DMS79 (cell line): ENCODE measurements at regions not wholly inside any gene's neighbourhood (a gene's known extent, or its start where the extent isn't known, plus 50 kb on each side); places are given as distances from the start of the nearest gene placed in this dataset.

Experiments
- DNase-seq: peaks from one replicate; lab custom pipeline; 2025; lab: John Stamatoyannopoulos, UW

- DNase-seq: no peak
Measured at GRCh38 chr16:51035711-51036110, 115.4 kb downstream of the SALL1 start.

- no peak for DNase-seq
Measured at GRCh38 chr16:51035110-51035498, 116.0 kb downstream of the SALL1 start.

GRCh38 chr16:51034481-51035109 is 116.5 kb downstream of the SALL1 start:
- no peak for DNase-seq

- no peak for DNase-seq
Measured at GRCh38 chr16:51031598-51031997, 119.5 kb downstream of the SALL1 start.

GRCh38 chr16:51030516-51030915 is 120.6 kb downstream of the SALL1 start:
- no peak for DNase-seq

GRCh38 chr16:51025588-51026290 is 125.3 kb downstream of the SALL1 start:
- no peak for DNase-seq

GRCh38 chr16:51024703-51025102 is 126.4 kb downstream of the SALL1 start:
- no peak for DNase-seq

GRCh38 chr16:51022955-51023354 is 128.1 kb downstream of the SALL1 start:
- DNase-seq: no peak

GRCh38 chr16:51019617-51020016 is 131.5 kb downstream of the SALL1 start:
- no peak for DNase-seq

- DNase-seq: no peak
Measured at GRCh38 chr16:51017969-51018368, 133.1 kb downstream of the SALL1 start.

- no peak for DNase-seq
Measured at GRCh38 chr16:51012396-51012795, 138.7 kb downstream of the SALL1 start.

GRCh38 chr16:51010817-51011216 is 140.3 kb downstream of the SALL1 start:
- no peak for DNase-seq

- no peak for DNase-seq
Measured at GRCh38 chr16:51009813-51010212, 141.3 kb downstream of the SALL1 start.

- DNase-seq: no peak
Measured at GRCh38 chr16:51009359-51009758, 141.7 kb downstream of the SALL1 start.

- DNase-seq: no peak
Measured at GRCh38 chr16:51008607-51009006, 142.5 kb downstream of the SALL1 start.

GRCh38 chr16:51008037-51008436 is 143.0 kb downstream of the SALL1 start:
- DNase-seq: no peak

- no peak for DNase-seq
Measured at GRCh38 chr16:51003850-51004566, 147.1 kb downstream of the SALL1 start.

GRCh38 chr16:51002881-51003490 is 148.1 kb downstream of the SALL1 start:
- DNase-seq: no peak

- no peak for DNase-seq
Measured at GRCh38 chr16:50999181-50999580, 151.9 kb downstream of the SALL1 start.

GRCh38 chr16:50998411-50998810 is 152.7 kb downstream of the SALL1 start:
- DNase-seq: no peak

GRCh38 chr16:50997679-50998078 is 153.4 kb downstream of the SALL1 start:
- DNase-seq: no peak

- peak; percentile 39 for DNase-seq
Measured at GRCh38 chr16:50996830-50997186, 154.3 kb downstream of the SALL1 start.
